ENCODE measurements at regions not wholly inside any gene's neighbourhood (a gene's known extent, or its start where the extent isn't known, plus 50 kb on each side); places are given as distances from the start of the nearest gene placed in this dataset.

DNA sequence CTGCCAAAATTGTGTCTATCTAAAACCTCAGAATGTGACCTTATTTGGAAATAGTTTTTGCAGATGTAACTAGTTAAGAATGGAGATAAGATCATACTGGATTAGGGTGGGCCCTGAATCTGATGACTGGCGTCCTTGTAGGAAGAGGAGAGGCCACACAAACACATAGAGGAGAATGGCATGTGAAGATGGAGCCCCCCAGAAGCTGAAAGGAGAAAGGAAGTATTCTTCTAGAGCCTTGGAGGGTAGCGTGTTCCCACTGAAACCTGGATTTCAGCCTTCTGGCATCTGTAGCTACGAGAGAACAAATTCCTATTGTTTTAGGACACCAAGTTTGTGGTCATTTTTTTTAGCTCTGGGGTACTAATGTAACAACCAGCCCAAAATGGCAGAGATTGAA, 423.0 kb upstream of the TPM1 start:
- no peak for DNase-seq

DNA sequence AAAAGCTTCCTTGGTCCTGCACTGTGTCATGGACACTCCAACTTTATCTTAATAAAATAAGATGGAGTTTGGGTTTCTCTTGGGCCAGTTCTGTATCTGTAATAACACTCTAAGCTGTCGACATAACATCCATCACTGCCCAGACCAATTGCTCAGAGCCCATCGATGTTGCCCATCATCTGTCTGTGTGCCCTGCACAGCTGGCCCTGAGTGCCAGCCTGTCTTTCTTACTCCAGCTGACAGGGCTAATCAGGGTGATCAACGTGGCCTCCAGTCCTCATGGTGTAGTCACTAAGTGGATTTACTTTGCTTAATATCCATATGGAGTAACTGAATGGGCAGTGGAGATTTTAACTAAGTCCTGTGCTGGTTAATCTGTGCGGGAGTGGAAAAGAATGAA, 419.8 kb upstream of the TPM1 start:
- no peak for DNase-seq

DNA sequence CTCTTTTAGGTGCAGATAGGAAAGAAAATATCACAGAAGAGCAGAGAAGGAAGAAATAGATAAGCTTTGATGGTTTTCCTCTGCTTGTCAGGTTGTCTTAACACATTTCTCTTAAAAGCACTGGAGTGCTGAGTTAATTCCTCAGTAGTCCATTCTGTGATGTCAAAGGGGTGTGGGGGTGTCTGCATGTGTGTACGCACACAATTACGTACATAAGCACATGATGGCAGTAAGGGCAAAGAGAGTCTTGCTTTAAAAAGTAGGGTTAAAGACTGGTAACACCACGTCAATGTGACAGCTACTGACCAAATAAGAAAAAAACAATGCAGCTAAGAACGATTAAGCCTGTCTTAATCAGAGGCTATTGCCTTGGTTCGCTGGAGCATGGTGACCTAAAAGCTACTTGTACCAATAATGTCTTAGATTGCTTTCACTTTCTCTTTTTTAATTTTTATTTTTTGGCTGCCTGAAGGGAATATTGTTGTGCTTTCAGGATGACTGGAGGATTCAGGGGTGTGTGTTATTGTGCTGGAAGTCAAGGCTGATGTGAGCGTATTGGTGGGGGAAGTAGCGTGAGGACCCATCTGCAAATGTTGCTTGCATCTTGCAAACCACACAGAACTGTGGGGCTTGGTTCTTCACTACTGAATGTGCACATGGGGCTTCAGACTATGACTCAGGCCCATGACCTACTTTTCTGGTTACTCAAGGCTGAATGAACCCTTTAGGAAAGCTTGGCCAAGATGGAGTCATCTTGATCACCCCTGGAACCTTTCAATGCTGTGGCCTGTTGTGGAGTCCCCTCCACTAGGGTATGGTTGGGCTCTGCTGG, 417.8 kb upstream of the TPM1 start:
- no peak for DNase-seq

DNA sequence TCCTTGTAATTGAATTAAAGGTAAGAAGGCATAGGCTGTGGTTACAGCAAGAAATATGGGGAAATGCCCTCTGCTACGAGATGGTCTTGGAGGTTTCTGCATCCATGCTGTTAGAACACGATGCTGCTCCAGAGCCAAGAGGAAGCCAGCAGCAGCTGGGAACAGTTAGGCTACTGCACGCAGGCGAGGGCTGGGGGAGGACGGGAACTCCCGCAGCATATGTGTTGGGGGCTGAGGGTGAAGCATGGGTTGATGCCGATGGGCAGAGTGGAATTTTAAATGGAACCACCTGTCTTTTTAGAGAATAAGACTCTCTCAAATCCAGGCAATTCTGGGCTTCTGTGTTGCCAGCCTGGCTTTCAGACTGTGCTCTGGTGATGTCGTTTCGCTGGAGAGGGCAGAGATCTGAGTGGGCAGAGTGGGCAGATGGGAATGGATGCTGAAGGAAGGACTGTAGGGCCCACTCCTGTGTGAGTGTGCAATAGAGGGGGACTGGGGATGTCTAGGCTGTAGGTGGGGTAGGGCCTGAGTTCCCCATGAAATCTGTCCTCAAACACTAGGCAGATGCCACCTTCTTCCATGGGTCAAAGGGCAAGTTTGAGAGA, 417.0 kb upstream of the TPM1 start:
- DNase-seq, result no peak

DNA sequence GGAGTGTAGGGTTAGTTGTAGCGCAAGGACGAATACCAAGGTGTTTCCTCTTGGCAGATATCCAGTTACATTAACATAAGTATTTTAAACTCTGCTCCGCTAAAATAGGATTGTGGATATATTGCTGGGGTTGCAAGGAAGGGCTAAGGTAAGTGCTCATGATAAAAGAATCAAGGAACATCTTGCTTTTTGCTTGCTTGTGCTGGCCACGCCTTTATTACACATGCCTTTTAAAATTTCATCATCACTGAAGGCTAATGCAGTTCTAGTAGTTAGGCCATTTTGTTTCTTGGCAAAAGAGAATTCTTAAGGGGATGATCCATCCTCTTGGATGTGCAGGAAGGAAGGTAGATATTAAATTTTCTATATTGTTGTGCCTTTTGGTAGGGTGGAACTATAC, 415.6 kb upstream of the TPM1 start:
- DNase-seq, result no peak

DNA sequence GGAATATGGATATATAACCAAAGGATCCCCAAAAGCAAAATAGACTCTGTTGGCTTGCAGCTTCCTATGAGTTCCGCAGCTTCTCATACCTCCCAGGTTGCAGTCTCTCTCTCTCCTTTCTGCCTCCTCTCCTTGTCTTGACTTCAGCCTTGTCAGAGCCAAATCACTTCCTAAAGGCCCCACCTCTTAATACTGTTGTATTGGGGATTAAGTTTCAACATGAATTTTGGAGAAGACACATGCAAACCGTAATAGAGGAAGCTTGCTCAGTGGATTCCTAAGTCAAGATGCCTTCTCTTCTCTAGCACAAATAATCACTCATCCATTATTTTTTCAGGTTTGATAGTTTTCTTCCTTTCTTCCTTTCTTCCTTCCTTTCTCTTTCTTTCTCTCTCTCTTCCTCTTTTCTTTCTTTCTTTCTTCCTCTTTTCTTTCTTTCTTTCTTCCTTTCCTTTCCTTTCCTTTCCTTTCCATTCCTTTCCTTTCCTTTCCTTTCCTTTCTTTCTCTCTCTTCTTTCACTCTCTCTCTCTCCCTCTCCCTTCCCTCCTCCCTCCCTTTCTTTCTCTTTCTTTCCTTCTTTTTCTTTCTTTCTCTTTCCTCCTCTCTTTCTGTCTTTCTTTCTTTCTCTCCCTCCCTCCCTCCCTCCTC, 411.3 kb upstream of the TPM1 start:
- no peak for DNase-seq

DNA sequence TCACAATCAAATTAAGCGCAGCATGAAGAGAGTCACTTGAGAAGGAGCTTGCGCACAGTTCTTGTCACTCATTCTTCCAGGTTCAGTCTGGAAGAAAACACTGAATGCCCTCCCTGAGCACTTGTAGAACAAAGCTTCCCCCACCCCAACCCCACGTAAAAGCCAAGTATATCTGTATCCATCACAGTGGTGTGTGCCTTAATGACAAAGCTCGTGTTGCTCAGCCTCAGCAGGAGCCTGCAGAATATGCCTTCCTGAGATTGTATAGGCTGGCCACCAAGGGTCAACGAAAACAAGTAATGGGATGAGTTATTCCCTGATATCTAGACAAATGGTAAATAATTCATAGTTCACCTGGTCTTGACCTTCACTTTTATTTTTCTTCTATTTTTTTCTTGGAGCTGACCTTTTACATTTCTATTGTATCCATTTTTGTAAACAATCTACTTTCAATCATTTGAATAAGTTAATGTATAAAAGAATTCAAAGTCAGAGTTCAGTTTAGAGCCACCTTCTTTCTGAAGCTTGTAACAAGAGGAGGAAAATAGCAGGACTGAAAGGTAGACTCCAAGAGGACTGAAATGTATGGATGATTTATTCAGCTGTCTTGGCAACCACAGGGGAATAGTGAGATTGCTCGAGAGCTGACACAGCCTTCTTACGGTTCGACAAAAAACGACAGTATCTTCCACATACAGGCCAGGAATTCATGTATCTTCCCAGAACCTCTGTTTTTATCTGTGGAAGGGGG, 405.5 kb upstream of the TPM1 start:
- DNase-seq, result no peak

DNA sequence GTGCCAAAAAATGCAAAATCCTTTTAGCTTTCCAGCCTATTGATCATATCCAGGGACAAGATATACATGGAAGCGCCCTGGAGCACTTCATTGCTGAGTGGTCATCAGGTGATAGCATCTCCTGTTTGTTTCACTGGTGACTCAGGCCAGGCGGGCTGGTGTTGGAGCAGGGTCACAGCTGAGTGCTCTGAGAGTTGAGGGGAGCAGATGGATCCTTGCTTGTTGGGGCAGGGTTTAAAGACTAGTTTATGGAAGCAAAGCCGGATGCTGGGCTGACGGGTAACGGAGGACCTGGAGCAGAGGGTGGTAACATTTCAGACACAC, 405.0 kb upstream of the TPM1 start:
- no peak for DNase-seq

DNA sequence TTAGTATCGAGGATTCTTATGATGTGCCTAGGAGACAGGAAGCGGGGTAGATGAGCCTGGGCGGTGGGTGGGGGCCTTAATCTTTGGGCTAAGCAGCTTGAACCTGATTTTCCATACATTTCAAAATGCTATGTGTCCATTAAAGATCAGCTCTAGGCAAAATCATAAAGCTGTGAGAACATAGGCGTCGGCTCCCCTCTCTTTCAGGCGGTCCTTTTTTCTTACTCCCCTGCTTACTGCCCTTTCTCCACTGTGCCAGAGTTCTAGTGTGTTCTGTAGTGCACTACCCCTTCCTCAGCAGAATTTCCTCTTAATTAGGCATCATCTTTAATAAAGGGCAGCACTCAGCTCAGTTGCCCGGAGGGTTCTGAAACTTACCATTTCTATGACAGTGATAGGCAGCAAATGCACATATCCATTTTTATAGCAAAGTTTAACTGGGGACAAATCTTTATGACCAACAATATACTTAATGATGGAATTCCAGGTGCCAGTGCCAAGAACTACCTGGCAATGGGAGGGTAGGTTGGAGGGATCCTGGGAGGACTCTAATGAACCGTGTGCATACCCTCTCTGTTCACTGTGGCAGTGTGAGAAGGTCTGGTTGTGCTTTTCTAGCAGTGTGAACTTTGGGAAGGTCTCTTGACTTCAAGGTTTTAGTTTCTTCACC, 404.5 kb upstream of the TPM1 start:
- no peak for DNase-seq

DNA sequence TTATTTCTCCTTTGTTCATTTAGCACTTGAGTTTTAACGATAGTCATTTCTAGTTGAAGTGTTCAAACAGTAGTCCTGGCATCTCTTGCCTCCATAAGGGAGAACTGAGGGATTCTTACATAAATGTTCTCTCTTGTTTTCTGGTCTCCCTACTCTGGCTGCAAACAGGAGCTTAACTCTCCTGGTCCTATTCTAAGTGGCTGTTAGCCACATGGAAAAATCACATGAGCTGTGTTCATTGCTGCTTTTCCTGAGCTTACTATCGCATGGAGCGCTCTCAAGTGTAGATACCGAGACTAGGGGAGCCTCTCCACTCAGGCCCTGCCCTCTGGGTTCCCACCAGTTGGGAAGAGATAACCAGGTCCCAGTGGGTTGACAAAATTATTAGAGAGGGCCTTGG, 403.1 kb upstream of the TPM1 start:
- DNase-seq, result no peak

DNA sequence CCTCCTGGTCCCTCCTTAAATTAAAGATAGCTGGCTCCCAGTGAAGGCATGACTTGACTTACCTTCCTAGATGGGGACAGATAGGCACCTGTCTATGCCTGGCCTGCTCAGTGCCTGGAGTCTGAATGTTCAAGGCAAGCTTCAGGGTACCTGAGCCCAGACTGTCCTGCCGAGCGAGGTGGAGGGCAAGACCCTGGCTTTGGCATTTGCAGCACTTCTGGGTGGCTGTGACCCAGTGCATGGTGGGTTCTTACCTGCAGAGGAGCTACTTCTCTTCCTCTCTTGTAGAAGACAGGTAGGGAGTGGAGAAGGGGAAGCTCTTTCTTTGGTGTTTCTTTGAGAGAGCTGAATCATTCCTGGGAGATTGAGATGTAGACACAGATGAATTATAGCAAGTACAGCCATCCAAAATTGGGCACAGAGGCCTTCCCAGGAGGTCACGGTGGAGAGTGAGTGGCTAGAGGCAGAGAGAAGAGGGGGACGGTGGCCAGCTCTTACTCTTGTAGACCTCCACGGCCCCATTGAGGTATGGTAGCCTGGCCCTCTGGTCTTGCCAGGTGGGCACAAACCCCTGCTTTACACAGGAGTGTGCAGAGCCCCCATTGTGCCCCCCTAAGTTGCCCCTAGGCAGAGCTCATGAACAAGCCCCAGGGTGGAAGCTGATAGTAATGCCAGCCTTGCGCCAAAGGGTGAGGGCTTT, 402.5 kb upstream of the TPM1 start:
- DNase-seq, result no peak

DNA sequence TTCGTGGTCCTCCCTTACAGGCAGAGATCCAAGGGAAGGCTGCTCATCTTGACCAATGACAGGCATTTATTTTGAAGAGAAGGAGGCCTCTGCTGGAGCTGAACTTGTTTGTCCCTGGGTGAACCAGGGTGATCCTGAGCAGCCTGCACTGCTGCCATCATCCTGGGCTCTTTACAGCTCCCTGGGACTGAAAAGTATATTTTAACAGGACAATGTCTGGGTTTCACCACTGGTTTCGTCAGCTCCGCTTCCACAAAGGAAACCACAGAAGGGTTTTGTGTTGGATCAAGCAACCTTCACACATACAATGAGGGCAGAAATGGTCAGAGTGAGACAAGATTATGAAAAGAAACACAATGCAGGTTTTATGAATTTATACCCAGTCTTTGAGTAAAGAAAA, 400.7 kb upstream of the TPM1 start:
- no peak for DNase-seq

DNA sequence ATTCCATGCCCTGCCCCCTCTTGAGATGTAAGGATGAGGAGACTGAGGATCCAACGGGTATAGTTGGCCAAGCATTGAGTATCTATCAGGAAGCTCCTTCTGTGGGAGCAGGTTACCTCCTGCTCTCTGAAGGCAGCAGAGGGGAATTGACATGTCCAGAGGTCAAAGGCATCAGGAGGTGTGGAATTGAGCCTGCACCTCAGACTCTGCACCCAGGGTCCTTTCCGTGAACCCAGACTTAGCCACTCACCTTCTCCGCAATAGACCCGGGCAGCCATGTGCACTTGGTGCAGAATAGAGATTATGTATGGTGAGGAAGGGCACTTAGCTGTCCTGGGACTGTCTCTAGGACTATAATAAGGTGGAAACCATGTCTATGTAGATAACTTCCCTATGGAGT, 399.0 kb upstream of the TPM1 start:
- no peak for DNase-seq

DNA sequence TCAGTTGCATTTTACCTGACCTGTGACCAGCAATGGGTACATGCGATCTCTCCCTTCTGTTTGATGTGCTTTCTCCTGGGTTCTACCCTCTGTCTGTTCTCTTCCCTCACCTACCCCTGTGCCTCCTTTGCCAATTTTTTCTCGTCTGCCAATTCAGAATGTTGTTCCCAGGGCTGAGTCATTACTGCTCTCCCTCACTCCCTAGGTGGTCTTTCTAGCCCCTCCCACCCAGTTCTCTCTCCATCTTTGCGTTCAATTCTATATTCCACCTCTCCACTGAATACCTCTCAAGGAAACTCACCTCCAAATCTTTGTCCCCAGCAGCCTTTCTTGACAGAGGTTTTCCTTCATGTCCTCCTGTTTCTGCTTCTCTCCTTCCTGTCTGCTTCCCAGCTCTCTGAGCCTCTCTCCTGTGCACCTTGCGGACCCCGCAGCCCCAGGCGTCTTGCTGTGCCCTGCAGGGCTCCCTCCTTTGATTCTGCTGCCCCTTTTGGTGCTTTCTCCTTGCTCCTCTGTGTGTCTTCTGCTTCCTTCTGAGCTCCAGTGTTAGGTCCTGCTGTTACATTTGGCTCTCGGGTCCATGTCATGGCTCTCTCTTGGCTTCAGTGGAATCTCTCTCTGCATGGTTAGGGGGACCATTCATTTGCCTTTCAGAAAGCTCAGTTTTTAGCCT, 398.2 kb upstream of the TPM1 start:
- DNase-seq, result no peak

DNA sequence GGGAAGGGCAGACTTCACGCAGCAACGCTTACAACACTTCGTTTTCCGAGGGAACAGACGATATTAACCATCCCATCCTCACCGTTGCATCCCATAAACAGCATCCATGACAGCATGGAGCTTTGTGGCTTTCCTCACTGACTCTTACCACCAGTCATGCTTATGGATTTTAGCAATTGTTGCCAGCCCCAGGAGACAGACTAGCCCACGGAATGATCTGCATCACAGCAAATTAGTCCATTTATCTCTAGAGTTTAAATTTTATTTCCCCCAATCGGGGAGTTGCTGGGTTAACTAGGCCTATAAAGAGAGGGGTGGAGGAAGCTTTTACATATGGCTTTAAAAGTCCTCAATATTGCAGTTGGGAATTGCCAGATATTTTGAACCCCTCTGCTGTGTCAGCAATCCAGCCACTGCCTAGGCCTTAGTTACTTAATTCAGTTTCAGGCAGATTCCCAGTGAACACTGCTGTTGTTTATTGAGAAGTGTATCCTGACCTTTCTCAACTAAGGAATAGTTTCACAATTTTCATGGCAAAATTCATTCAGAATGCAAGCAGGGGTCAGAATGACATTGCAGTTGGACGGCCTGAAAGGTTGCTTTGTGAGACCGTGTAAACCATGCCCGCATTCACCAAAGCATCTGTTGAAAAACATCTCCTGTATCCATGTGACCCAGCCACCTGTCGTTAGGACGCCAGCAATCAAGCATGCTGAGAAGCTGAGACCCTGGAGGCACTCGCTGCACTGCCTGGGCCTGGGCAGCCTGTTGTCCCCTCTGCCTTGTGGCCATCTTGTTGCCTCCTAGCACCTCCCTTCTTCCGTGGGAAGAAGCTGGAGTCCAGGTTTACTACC, 397.4 kb upstream of the TPM1 start:
- no peak for DNase-seq

DNA sequence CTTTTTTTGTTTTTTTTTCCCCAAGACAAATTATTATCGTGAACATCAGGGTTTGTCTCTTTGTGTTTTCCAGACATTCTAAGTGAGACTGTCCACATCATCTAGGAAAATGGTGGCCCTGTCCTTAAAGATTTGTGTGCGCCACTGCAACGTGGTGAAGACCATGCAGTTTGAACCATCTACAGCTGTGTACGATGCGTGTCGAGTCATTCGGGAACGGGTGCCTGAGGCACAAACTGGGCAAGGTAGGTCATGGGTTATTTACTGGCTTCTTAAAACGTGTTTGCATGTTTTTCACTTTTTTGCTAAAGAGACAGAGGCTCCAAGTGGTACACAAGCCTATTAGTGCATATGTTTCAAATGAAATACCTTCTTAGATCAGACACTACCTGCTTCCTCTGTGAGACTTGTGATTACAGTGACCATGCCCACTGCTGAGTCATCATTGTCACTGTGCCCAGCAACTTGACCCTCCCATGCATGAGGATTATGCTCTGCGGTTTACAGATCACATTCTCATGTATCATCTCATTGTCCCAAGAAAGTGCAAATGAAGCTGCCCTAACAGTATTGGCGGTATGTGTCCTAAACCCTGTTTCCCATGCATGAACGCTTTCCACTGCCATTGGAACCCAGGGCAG, 395.2 kb upstream of the TPM1 start:
- no peak for DNase-seq

DNA sequence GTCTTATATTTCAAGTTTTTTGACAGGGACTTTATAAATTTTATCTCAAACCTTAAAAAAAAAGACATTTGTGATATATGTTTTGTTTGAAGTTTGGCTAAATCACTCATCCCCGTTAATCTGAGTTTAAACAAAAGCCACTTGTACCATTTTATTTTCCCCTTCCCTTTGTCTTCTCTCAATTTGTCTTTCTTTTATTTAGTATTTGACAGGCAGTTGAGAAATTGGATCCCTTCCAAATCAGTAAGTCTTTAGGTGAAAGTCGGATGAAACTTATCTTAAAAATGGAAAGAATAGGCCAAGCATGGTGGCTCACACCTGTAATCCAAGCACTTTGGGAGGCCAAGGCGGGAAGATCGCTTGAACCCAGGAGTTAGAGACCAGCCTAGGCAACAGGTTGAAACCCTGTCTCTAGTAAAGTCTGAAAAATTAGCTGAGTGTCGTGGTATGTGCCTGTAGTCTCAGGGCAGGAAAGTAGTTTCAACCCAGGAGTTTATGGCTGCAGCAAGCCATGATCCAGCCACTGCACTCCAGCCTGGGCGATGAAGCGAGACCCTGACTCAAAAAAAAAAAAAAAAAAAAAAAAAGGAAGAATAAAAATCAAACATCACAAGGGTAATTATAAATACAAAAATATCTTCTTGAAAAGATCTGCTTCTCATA, 394.6 kb upstream of the TPM1 start:
- no peak for DNase-seq

DNA sequence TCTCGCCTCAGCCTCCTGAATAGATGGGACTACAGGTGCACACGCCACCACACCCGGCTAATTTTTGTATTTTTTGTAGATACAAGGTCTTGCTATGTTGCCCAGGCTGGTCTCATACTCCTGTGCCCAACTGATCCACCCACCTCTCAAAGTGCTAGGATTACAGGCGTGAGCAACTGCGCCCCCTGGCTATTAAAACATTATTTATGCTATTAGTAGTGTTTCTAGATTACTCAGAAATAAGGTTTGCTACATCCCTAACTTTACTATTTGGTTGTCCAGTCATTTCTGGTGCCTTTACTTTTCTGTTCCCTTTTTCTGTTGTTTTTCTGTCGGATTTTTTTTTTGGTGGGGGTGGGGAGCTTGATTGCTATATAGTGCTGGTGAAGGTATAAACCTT, 393.6 kb upstream of the TPM1 start:
- no peak for DNase-seq

DNA sequence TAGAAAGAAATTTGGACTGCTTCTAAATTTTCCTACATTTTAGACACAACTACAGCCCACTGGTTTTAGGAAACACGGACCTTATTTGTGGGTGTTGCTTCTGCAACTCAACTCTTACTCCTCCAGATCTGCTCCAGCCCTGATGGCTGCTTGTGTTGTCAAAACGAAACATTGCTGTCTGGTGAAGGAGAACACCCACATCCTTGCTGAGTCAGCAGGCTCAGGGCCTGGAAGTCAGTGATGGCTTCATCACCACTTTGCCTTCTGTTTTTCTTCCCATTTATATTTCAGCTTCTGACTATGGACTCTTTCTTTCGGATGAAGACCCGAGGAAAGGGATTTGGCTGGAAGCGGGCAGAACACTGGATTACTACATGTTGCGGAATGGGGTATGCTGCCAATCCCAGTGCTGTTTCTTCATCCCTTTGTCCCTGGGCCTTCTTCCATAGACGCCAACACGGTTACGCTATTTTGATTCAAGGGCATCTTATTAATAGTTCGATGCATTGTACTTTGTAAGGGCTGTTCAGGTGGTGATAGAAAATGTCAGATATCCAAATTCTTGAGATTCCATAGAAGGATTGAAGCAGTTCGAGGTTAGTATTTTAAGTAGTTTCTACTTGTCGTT, 392.6 kb upstream of the TPM1 start:
- no peak for DNase-seq
